A549 (cell line): ENCODE measurements at regions not wholly inside any gene's neighbourhood (a gene's known extent, or its start where the extent isn't known, plus 50 kb on each side); places are given as distances from the start of the nearest gene placed in this dataset.

Experiments used
- ATAC-seq, 2 experiments: fragments of 200-7000 bp in 1 of 2; fragments of >200 bp in 1 of 2; cut with Nextera tagmentation in 1 of 2; cut with Tn5 transposase in 1 of 2; 3 replicates each; pipeline versions ENCODE4 v1.8.0 to v1.9.1; 2018 to 2020; ENCODE audit warnings: mild to moderate bottlenecking in 1 of 2, moderate library complexity in 1 of 2
- CTCF ChIA-PET: fragments of 300-600 bp; sonication (Branson Sonifier 250); formaldehyde crosslinking; extraction: SDS; loops from one replicate; lab custom pipeline; 2021; ENCODE audit warnings: antibody characterized with exemption, inconsistent platforms; lab: Yijun Ruan, JAX
- POLR2A ChIA-PET: fragments of 350-600 bp; formaldehyde crosslinking; extraction: SDS; loops from one replicate; lab custom pipeline; 2021; ENCODE audit warnings: antibody characterized with exemption, inconsistent platforms; lab: Yijun Ruan, JAX
- DNase-seq, 2 experiments: peaks; one replicate each; pipeline versions ENCODE4 v3.0.0 to v3.0.0-alpha.2; 2011 to 2016; ENCODE audit warnings: low read depth in 1 of 2, low spot score in 1 of 2
- FAIRE-seq: peaks from 2 replicates; lab custom pipeline; 2011; peaks lifted over from hg19 to GRCh38; lab: Jason Lieb, UNC
- H3K27ac ChIP-seq, 2 experiments: fragments of >200 bp; sonication (Bioruptor Twin); formaldehyde crosslinking; 3 replicates each; pipeline ENCODE4 v1.5.1; 2016 to 2017
- H3K4me1 ChIP-seq: fragments of >200 bp; sonication (Bioruptor Twin); formaldehyde crosslinking; 3 replicates; pipeline ENCODE4 v1.6.1; 2016
- H3K4me2 ChIP-seq: fragments of >200 bp; sonication (Bioruptor Twin); formaldehyde crosslinking; 3 replicates; pipeline ENCODE4 v1.6.1; 2016
- H3K4me3 ChIP-seq: fragments of >200 bp; sonication (Bioruptor Twin); formaldehyde crosslinking; 3 replicates; pipeline ENCODE4 v1.5.1; 2016
- H3K9me3 ChIP-seq: fragments of >200 bp; sonication (Bioruptor Twin); formaldehyde crosslinking; 3 replicates; pipeline ENCODE4 v1.6.1; 2016
- BHLHE40 ChIP-seq: IDR thresholded peaks from 2 replicates; pipeline ENCODE4 v1.6.1; 2012; ENCODE audit warnings: low read depth, low read length, inconsistent platforms
- CHD4 ChIP-seq: fragments of 200-600 bp; sonication (generic); IDR thresholded peaks from 2 replicates; pipeline ENCODE4 v1.6.1; 2016; ENCODE audit warnings: antibody characterized with exemption, mild to moderate bottlenecking, borderline replicate concordance
- GATA3 ChIP-seq: IDR thresholded peaks from 2 replicates; pipeline ENCODE4 v1.6.1; 2012; ENCODE audit warnings: borderline replicate concordance
- HDAC2 ChIP-seq: fragments of 200-600 bp; sonication (generic); IDR thresholded peaks from 2 replicates; pipeline ENCODE4 v1.6.1; 2016
- HOXA7 ChIP-seq: fragments of 250-450 bp; sonication (Bioruptor Pico); IDR thresholded peaks from 2 replicates; pipeline ENCODE4 v1.5.0; 2020; ENCODE audit warnings: mild to moderate bottlenecking, moderate library complexity
- HOXB13 ChIP-seq: fragments of 250-450 bp; sonication (Bioruptor Pico); IDR thresholded peaks from 2 replicates; pipeline ENCODE4 v1.5.0; 2020; ENCODE audit warnings: low read depth, mild to moderate bottlenecking, moderate library complexity
- HOXB5 ChIP-seq: fragments of 250-450 bp; sonication (Bioruptor Pico); IDR thresholded peaks from 2 replicates; pipeline ENCODE4 v1.5.0; 2020; ENCODE audit warnings: mild to moderate bottlenecking, moderate library complexity
- JUNB ChIP-seq: fragments of >200 bp; sonication (Bioruptor Twin); formaldehyde crosslinking; IDR thresholded peaks from 2 replicates; pipeline ENCODE4 v1.6.1; 2016
- KDM1A ChIP-seq: fragments of 200-600 bp; sonication (generic); IDR thresholded peaks from 2 replicates; pipeline ENCODE4 v1.6.1; 2016; ENCODE audit warnings: low read depth, mild to moderate bottlenecking
- MAFK ChIP-seq: fragments of 450-650 bp; IDR thresholded peaks from 2 replicates; pipeline ENCODE4 v1.6.1; 2014; ENCODE audit not compliant: partially characterized antibody
- NPAS2 ChIP-seq: fragments of 250-450 bp; sonication (Bioruptor Pico); IDR thresholded peaks from 2 replicates; pipeline ENCODE4 v1.8.0; 2022; ENCODE audit warnings: mild to moderate bottlenecking, moderate library complexity, borderline replicate concordance
- POLR2A ChIP-seq: IDR thresholded peaks from 2 replicates; pipeline ENCODE4 v1.6.1; 2012; ENCODE audit warnings: mild to moderate bottlenecking, low read length
- RAD21 ChIP-seq, 2 experiments: fragments of >200 bp in 1 of 2; sonication (Bioruptor Twin) in 1 of 2; formaldehyde crosslinking in 1 of 2; IDR thresholded peaks in 1 of 2; conservative IDR thresholded peaks in 1 of 2; 2 replicates in 1 of 2; 3 replicates in 1 of 2; pipeline ENCODE4 v1.6.1; 2012 to 2018; ENCODE audit warnings: inconsistent platforms in 1 of 2
- RNF2 ChIP-seq: fragments of 200-600 bp; sonication (generic); IDR thresholded peaks from 2 replicates; pipeline ENCODE4 v1.6.1; 2016; ENCODE audit warnings: low read depth, mild to moderate bottlenecking, antibody characterized with exemption, moderate library complexity, borderline replicate concordance
- TFCP2L1 ChIP-seq: fragments of 250-450 bp; sonication (Bioruptor Pico); IDR thresholded peaks from 2 replicates; pipeline ENCODE4 v1.5.0; 2021; ENCODE audit warnings: mild to moderate bottlenecking
- TP53 ChIP-seq: fragments of 250-450 bp; sonication (Bioruptor Pico); IDR thresholded peaks from 2 replicates; pipeline ENCODE4 v1.5.0; 2021; ENCODE audit warnings: mild to moderate bottlenecking, moderate library complexity
- ZSCAN20 ChIP-seq: fragments of 250-450 bp; sonication (Bioruptor Pico); IDR thresholded peaks from 2 replicates; pipeline ENCODE4 v1.8.0; 2022; ENCODE audit warnings: mild to moderate bottlenecking, moderate library complexity
- WGBS: methylation state at CpG from one replicate; pipeline ENCODE4 v1.1.6; 2017; ENCODE audit errors: missing lambda C conversion rate; 5-methylcytosine and 5-hydroxymethylcytosine counted together
- TF ChIP-seq, protein P1 (sequence below): IDR thresholded peaks from 2 replicates; pipeline ENCODE4 v1.6.1; 2012; ENCODE audit warnings: low read depth, borderline replicate concordance
- TF ChIP-seq, protein P2 (sequence below): fragments of 150-350 bp; IDR thresholded peaks from 2 replicates; pipeline ENCODE4 v1.6.1; 2014; ENCODE audit warnings: low read depth, mild to moderate bottlenecking, low read length
- TF ChIP-seq, protein P3 (sequence below): fragments of 450-650 bp; IDR thresholded peaks from 2 replicates; pipeline ENCODE4 v1.6.1; 2014; ENCODE audit warnings: antibody characterized with exemption

DNA sequence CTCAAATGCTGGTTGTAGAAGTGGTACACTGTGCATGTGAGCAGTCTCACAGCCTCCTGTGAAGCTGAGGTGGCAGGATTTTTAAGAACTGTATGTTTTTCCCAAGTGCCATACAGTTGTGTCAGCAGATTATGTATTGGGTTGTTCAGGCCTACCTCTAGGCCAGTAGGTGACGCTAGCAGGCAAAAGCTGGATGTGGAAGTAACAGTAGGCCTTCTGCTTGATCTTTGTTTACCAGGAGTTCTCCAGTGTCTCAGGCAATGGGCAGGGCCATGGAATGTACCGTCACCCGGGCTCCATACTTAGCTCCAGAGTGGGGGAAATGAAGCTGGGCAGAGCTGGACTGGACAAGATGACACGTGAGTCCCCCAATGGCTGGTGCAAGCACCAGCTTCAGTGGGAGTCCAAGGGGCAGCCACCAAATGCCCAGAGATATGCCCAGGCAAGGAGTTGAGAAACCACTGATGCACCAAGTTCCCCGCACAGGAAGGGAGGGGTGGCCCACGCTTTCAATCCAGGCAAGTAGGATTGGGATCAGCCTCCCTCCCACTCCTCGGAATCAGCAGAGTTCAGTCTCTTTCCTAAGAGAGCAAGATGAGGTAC, 289.7 kb downstream of the HTR1B start:
- CTCF ChIA-PET = interaction anchor here (1.0 kb wide), 1 partner anchor 17 kb away, joined by 3 read pairs; no protein-coding TSS in a partner anchor
- FAIRE-seq = no peak

DNA sequence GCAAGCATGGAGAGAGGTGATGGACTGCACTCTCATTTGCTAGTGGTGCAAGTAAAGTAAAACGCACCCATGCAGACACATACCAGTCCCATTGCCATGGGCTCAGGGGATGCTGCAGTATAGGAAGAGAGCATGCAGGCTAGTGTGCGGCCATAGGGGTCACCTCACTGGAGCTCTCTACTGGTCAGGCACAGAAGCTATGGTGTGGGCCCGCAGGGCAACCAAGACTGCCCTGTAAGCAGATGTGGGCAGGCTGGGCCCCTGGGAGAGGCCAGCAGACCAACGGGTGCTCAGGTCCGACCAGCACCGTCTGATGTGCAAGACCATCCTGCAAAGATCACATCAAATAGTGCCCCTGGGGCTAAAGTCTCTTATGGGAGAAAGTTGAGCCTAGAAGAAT, 290.7 kb downstream of the HTR1B start:
- H3K4me3 ChIP-seq = no peak overlapping the region
- DNase-seq (no peak), FAIRE-seq (no peak), ATAC-seq (no peak)
- no peak overlapping the region for H3K27ac ChIP-seq
- no peaks in the 10 kb centered on the region for H3K9me3 ChIP-seq
- 45% methylated on average over 4 of the region's 6 CpGs for WGBS
- CTCF ChIA-PET = no interaction called here
- no peaks in the 10 kb centered on the region for H3K4me1 ChIP-seq
- TF ChIP-seq ZSCAN20 (CRISPR knock-in tag) (no peak), BHLHE40 (no peak), TP53 (no peak)
- no peak overlapping the region for H3K4me2 ChIP-seq
- POLR2A ChIA-PET = no interaction called here

More for the DNA sequence above, 289.7 kb downstream of the HTR1B start:
- WGBS = 69% methylated on average over 3 of the region's 7 CpGs
- Histone ChIP-seq H3K4me1 (no peaks in the 10 kb centered on the region), H3K4me2 (no peak overlapping the region), H3K9me3 (no peaks in the 10 kb centered on the region), H3K4me3 (no peak overlapping the region), H3K27ac (no peak overlapping the region)
- ATAC-seq = no peak
- DNase-seq = peak in 1 of 2 experiments; percentile 21
- TF ChIP-seq CHD4 (no peak), RAD21 (conservative IDR thresholded peaks at IDR 0.05 in 1 of 2, IDR thresholded peaks at IDR 0.05 in 1 of 2) (0 out of 5 replicates have a peak, but pooled peaks of 1 of the 2 experiments have one; percentile 7), MAFK (peak; percentile 3)
- POLR2A ChIA-PET = no interaction called here

DNA sequence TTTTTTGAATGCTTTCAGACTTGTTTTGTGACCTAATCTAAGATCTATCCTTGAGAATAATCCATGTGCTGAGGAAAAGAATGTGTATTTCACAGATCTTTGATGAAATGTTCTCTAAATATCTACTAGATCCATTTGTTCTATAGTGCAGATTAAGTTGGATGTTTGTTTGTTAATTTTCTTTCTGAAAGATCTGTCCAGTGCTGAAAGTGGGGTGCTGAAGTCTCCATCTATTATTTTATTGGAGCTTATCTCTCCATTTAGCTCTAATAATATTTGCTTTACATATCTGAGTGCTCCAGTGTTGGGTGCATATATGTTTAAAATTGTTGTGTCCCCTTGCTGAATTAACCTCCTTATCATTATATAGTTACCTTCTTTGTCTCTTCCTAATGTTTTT, 303.6 kb downstream of the HTR1B start:
- TF ChIP-seq, protein P1, sequence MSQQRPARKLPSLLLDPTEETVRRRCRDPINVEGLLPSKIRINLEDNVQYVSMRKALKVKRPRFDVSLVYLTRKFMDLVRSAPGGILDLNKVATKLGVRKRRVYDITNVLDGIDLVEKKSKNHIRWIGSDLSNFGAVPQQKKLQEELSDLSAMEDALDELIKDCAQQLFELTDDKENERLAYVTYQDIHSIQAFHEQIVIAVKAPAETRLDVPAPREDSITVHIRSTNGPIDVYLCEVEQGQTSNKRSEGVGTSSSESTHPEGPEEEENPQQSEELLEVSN = no peak
- TF ChIP-seq, protein P2, sequence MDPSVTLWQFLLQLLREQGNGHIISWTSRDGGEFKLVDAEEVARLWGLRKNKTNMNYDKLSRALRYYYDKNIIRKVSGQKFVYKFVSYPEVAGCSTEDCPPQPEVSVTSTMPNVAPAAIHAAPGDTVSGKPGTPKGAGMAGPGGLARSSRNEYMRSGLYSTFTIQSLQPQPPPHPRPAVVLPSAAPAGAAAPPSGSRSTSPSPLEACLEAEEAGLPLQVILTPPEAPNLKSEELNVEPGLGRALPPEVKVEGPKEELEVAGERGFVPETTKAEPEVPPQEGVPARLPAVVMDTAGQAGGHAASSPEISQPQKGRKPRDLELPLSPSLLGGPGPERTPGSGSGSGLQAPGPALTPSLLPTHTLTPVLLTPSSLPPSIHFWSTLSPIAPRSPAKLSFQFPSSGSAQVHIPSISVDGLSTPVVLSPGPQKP = no peak
- TF ChIP-seq HDAC2 (no peak), POLR2A (no peak), HOXB13 (CRISPR knock-in tag) (no peak), KDM1A (no peak), HOXB5 (no peak), JUNB (no peak), RNF2 (no peak), NPAS2 (CRISPR knock-in tag) (no peak), MAFK (no peak), HOXA7 (CRISPR knock-in tag) (no peak), TP53 (no peak), GATA3 (no peak), TFCP2L1 (no peak)
- TF ChIP-seq, protein P3, sequence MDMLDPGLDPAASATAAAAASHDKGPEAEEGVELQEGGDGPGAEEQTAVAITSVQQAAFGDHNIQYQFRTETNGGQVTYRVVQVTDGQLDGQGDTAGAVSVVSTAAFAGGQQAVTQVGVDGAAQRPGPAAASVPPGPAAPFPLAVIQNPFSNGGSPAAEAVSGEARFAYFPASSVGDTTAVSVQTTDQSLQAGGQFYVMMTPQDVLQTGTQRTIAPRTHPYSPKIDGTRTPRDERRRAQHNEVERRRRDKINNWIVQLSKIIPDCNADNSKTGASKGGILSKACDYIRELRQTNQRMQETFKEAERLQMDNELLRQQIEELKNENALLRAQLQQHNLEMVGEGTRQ = no peak
- CTCF ChIA-PET = interaction anchor here (0.6 kb wide), 1 partner anchor 1946 kb away, joined by 3 read pairs; no protein-coding TSS in a partner anchor
- no peak overlapping the region for H3K4me2 ChIP-seq
- no peaks in the 10 kb centered on the region for H3K4me1 ChIP-seq
- no peak overlapping the region for H3K27ac ChIP-seq
- ATAC-seq (no peak), FAIRE-seq (no peak), DNase-seq (no peak)
- H3K4me3 ChIP-seq = no peak overlapping the region
- POLR2A ChIA-PET = no interaction called here
- H3K9me3 ChIP-seq = no peaks in the 10 kb centered on the region
